Left kidney (tissue), 1 donor: ENCODE measurements at regions not wholly inside any gene's neighbourhood (a gene's known extent, or its start where the extent isn't known, plus 50 kb on each side); places are given as distances from the start of the nearest gene placed in this dataset.
"Not testable (repeated sequence)": the region's sequence is repeated elsewhere in the genome, so short reads cannot be mapped to it uniquely, and the experiment has no call there.

ENCODE experiments used
- DNase-seq: peaks from one replicate; pipeline ENCODE4 v3.0.0-alpha.2; 2013

- peak; percentile 66 for DNase-seq
Observed at GRCh38 chr6:18595774-18596530, 208.8 kb downstream of the RNF144B start.

DNA sequence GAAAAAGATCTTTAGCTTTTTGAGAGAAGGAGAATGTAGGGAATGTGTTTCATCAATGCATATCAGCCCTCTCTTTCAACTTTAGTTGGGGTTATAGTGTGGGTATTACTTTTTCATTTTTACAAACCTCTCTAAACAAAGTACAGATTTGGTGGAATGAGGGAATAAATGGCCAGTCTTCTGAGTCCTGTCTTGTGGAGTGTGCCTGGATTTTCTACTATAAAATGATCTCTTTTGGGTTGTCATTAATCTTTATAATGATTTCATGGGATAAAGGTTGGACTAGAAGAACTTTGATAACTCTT is 209.3 kb downstream of the RNF144B start:
- DNase-seq, result no peak

DNA sequence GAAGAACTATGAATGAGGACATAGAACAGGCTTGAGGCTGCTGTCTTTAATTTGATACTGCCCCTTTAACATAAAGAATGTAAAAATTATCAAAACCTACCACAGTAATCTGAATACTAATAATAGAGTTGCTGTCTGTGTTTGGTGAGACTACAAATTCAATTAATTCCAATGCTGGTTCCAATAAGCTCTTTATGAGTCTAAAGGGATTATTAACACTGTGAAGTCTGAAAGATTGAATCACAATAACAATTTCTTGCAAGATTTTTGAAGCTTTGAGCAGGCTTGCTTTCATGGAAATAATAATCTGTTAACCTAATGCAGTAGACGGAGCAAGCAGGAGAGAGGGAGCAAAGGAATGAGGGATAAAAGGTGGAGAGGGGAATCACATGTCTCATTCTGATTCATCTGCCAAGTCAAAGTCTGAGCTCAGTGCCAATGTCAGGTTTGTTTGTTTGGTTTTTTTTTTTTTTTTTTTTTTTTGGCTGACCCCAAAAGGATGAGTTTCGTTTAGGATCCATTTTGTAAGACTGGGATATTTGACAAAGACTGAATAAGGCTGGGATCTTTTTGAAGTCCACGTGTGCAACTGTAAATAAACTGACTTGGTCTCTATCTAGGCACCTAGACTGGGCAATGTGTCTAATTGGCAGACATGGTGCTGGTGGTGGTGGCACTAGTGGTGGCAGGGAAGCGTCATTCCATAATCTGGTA is 211.6 kb downstream of the RNF144B start:
- DNase-seq, result no peak

DNA sequence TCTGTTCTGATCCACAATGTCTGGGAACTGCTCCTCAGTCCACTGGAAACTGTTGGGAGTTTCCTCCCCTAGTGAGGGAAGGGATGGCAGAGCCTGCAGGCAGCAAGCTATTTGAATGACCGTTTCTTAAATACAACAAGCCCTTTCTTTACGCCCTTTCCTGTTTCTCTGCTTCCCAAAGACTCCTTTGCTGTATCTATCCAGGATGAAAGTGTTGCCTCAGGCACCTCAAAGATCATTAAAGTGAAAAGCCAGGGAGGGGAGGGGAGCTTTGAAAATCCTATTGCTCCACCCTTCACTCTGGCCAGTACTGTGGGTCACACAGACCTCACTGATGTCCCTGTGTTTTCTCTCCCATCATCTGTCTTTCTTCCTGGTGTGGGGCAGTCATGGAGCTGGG is 213.1 kb downstream of the RNF144B start:
- DNase-seq, result no peak

- no peak for DNase-seq
Observed at GRCh38 chr6:18601516-18602020, 214.4 kb downstream of the RNF144B start.

GRCh38 chr6:18602931-18603330 is 215.8 kb downstream of the RNF144B start:
- DNase-seq, result no peak

GRCh38 chr6:18603361-18603760 is 216.2 kb downstream of the RNF144B start:
- DNase-seq, result no peak

DNA sequence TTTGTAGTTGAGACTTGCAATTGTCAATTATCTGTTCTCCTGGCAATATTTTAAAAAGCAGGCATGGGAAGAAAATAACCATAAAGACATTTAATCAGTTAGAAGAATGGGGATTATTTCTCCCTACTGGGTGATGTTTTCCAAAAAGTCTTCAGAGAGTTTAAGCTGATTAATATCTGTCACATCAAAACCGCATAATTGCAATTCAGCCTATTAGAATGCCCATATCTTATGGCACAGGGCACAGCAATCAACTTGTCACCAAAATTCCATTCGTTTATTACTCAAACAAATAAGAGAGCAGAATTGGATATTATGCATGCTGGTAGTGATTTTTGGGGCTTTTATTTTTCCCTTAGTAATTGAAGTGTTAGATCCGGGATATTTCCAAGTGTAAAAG is 218.7 kb downstream of the RNF144B start:
- no peak for DNase-seq

GRCh38 chr6:18609715-18610114 is 222.6 kb downstream of the RNF144B start:
- no peak for DNase-seq

DNA sequence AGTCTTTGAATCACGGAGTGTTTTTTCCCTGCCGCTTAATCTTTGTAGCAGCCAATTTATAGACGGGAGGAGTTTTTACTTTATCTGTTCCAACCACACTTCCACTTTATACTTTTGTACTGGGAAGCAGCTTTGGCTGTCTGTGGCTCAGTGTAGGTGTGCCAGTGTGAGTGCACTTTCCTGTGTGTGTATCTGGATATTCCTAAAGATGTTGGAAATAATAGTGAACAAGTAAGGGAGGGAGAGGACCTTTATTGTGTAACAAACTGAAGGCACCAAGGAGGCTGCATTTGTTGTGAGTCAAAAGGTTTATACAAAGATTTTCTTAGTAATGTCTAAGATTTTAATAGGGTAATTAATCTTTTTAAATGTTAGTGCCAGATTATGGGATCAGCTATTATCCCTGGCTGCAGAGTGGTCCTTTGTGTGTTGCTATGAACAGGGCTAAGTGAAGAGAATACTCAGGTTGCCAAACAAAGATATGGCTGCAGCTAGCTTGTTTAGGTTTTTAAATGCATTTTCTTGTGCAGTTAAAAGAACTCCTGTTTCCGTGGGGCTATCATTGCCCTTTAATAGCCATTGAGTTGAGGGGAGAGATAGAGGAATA is 226.3 kb downstream of the RNF144B start:
- no peak for DNase-seq

DNA sequence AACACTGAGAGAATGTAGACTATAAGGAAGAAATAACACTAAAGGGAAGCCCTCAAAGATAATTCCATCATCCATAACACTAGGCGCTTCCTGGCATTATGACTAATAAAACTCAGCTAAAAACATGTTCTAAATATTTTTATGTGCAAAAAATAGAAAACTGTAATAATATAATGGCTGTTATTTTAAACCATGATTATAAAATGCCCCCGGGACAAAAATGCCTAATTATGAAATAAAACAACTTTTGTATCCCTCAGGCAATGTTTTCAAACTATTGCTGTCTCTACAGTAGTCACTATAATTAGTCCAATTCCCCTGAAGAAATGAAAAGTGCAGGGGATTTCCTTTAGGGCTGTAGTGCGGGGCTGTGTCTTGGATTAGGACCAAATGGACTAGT is 242.4 kb downstream of the RNF144B start:
- DNase-seq, result no peak

- no peak for DNase-seq
Observed at GRCh38 chr6:18632670-18633410, 245.7 kb downstream of the RNF144B start.

GRCh38 chr6:18634912-18635311 is 247.8 kb downstream of the RNF144B start:
- no peak for DNase-seq

GRCh38 chr6:18640134-18640533 is 253.0 kb downstream of the RNF144B start:
- DNase-seq, result no peak

DNA sequence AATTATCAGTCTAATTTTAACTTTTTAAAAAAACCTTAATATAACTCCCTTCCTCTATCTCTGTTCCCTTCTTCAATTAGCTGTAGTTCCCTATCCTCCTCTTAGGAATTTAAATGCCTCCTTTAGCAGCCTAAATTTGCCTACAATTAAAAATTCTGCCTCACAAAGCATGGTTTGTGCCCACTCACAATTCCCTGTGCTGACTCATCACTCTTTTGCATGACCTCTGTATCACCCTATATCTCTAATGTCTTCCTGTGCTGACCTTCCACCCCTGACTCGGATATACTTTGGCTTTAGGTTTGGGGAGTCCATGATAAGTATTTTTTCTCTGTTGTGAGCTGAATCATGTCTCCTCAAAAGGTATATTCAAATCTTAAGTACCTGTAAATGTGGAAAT is 253.6 kb downstream of the RNF144B start:
- no peak for DNase-seq

- no peak for DNase-seq
Observed at GRCh38 chr6:18654821-18655220, 267.7 kb downstream of the RNF144B start.

DNA sequence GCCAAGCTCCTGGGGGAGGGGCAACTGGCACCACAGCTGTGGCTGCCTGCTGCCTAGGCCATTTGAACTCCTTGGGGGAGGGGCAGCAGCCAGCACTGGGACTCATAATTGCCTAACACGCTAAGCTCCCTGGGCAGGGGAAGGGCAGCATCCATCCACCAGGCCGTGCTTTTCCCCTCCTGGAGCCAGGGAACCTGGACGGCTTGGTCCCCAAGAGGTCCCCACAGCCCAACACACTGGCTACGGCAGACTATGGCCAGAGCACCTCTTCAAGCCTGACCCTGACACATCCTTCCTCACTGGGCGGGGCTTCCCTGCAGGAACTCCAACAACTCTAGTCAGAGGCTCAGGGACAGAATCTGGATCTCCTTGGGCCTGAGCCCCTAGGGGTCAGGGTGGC is 269.4 kb downstream of the RNF144B start:
- DNase-seq, result no peak

DNA sequence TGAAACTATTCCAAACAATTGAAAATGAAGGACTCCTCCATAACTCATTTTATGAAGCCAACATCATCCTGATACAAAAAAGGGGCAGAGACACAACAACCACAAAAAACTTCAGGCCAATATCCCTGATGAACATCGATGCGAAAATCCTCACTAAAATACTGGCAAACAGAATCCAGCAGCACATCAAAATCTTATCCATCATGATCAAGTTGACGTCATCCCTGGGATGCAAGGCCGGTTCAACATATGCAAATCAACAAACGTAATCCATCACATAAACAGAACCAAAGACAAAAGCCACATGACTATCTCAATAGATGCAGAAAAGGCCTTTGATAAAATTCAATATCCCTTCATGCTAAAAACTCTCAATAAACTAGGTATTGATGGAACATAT is 272.8 kb downstream of the RNF144B start:
- DNase-seq, result not testable (repeated sequence)

GRCh38 chr6:18663011-18663410 is 275.9 kb downstream of the RNF144B start:
- DNase-seq, result no peak

- no peak for DNase-seq
Observed at GRCh38 chr6:18664401-18664800, 277.3 kb downstream of the RNF144B start.

- no peak for DNase-seq
Observed at GRCh38 chr6:18667612-18668011, 280.5 kb downstream of the RNF144B start.

DNA sequence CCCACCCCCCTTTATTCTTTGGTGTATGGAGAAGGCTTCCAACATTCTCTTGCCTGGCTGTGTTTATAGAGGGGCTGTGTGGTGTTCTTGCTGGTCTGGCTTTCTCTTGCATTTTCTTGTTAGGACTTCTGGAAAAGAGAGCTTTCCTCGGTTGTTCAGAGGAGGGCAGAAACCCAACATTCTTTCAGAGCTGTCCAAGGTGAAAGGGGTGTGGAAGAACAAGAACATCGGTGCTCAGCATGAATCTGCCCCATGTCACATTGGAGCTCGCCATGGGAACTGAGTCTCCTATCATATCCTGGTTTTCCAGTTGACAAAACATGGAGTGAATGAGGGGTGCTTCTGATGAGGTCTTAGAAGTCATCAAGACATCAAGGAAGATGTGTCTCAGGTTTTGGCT is 281.8 kb downstream of the RNF144B start:
- no peak for DNase-seq

GRCh38 chr6:18672852-18673251 is 285.7 kb downstream of the RNF144B start:
- DNase-seq, result no peak
